Esophagus muscularis mucosa (tissue), 4 donors: ENCODE measurements at regions not wholly inside any gene's neighbourhood (a gene's known extent, or its start where the extent isn't known, plus 50 kb on each side); places are given as distances from the start of the nearest gene placed in this dataset.
A peak's percentile ranks its signal among the peaks of the same experiment; 100 is the strongest.
"Not testable (repeated sequence)": the region's sequence is repeated elsewhere in the genome, so short reads cannot be mapped to it uniquely, and the experiment has no call there.

Experiments
- DNase-seq: peaks from one replicate; pipeline ENCODE4 v3.0.0-alpha.2; 2017; ENCODE audit errors: extremely low spot score
- H3K27ac ChIP-seq, 4 donors: fragments of 200-600 bp; sonication (generic); replicated peaks in 1 of 4; 1 replicate in 3 of 4; 2 replicates in 1 of 4; pipeline ENCODE4 v1.5.1; 2016 to 2019; ENCODE audit warnings: mild to moderate bottlenecking in 1 of 4
- H3K27me3 ChIP-seq, 4 donors: fragments of 200-600 bp; sonication (generic); one replicate each; pipeline versions ENCODE4 v1.5.1 to v1.6.0; 2016 to 2019
- H3K36me3 ChIP-seq, 4 donors: fragments of 200-600 bp; sonication (generic); one replicate each; pipeline ENCODE4 v1.5.1; 2016 to 2019
- H3K4me1 ChIP-seq, 4 donors: fragments of 200-600 bp; sonication (generic); one replicate each; pipeline ENCODE4 v1.5.1; 2016 to 2019
- H3K4me3 ChIP-seq, 4 donors: fragments of 200-600 bp; sonication (generic); 1 replicate in 2 of 4; 2 replicates in 2 of 4; pipeline ENCODE4 v1.5.1; 2016 to 2019; ENCODE audit warnings: mild to moderate bottlenecking in 4 of 4, moderate library complexity in 1 of 4
- H3K9me3 ChIP-seq, 4 donors: fragments of 200-600 bp; sonication (generic); 1 replicate in 3 of 4; 2 replicates in 1 of 4; pipeline ENCODE4 v1.5.1; 2016 to 2019
- EP300 ChIP-seq: sonication (generic); formaldehyde crosslinking; IDR thresholded peaks from one replicate; pipeline ENCODE4 v1.6.1; 2017; ENCODE audit warnings: antibody characterized with exemption
- POLR2A ChIP-seq: fragments of 450-650 bp; IDR thresholded peaks from one replicate; pipeline ENCODE4 v1.6.1; 2017; ENCODE audit warnings: antibody characterized with exemption, moderate library complexity, mild to moderate bottlenecking, low read depth
- POLR2AphosphoS5 ChIP-seq, 2 donors: sonication (generic); formaldehyde crosslinking; IDR thresholded peaks; one replicate each; pipeline ENCODE4 v1.6.1; 2017; ENCODE audit warnings: antibody characterized with exemption in 2 of 2
- WGBS: methylation state at CpG from one replicate; pipeline ENCODE4 v1.1.5; 2018; 5-methylcytosine and 5-hydroxymethylcytosine counted together
- intact Hi-C: fragments of 100-400 bp; cut with DNase I; formaldehyde crosslinking; loops from one replicate; pipeline ENCODE4 v1.15.1; 2023
- TF ChIP-seq, protein P1 (sequence below), 3 experiments: fragments of 200-600 bp in 2 of 3; fragments of 450-650 bp in 1 of 3; sonication (generic) in 2 of 3; IDR thresholded peaks; one replicate each; pipeline ENCODE4 v1.5.1; 2017 to 2019; ENCODE audit warnings: antibody characterized with exemption in 3 of 3, mild to moderate bottlenecking in 2 of 3, moderate library complexity in 1 of 3

DNA sequence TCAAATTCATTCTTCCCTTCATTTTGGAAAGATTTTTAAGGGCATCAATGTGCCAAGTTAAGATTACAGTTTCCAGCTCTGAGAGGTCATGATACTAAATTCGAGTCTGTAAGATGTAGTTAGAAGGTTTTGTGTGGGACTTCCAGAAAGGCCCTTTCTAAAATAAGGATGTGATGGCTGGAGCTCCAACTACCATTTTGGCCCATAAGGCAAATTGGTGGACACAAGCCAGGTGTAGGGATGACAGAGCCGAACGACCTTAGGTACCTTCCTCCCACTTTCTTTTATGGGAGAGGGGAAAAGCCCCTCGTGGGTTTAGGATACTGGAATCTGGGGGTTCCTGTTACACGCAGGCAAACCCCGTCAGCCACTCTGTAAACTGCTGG is 54.3 kb upstream of the PTPDC1 start:
- Histone ChIP-seq H3K27me3 (no peaks in the 10 kb centered on the region), H3K4me1 (peaks cover 6 to 29% (median 27%) of the 10 kb centered on the region in 4 donors), H3K4me3 (peak overlapping the region; percentile 80 to 98 (median 88)), H3K36me3 (no peaks in the 10 kb centered on the region), H3K9me3 (no peaks in the 10 kb centered on the region), H3K27ac (peak overlapping the region; percentile 84 to 92 (median 90))
- 41% methylated on average over 4 of the region's 6 CpGs for WGBS
- DNase-seq = no peak
- intact Hi-C loops = no loop called here
- TF ChIP-seq EP300 (no peak), POLR2AphosphoS5 (IDR thresholded peaks at IDR 0.05) (no peak), POLR2A (no peak)
- TF ChIP-seq, protein P1, sequence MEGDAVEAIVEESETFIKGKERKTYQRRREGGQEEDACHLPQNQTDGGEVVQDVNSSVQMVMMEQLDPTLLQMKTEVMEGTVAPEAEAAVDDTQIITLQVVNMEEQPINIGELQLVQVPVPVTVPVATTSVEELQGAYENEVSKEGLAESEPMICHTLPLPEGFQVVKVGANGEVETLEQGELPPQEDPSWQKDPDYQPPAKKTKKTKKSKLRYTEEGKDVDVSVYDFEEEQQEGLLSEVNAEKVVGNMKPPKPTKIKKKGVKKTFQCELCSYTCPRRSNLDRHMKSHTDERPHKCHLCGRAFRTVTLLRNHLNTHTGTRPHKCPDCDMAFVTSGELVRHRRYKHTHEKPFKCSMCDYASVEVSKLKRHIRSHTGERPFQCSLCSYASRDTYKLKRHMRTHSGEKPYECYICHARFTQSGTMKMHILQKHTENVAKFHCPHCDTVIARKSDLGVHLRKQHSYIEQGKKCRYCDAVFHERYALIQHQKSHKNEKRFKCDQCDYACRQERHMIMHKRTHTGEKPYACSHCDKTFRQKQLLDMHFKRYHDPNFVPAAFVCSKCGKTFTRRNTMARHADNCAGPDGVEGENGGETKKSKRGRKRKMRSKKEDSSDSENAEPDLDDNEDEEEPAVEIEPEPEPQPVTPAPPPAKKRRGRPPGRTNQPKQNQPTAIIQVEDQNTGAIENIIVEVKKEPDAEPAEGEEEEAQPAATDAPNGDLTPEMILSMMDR (IDR thresholded peaks at IDR 0.05) = no peak

GRCh38 chr9:94026816-94027215 is 57.4 kb upstream of the PTPDC1 start:
- Histone ChIP-seq H3K9me3 (no peaks in the 10 kb centered on the region), H3K27ac (no peak overlapping the region), H3K36me3 (no peaks in the 10 kb centered on the region), H3K4me3 (no peak overlapping the region), H3K27me3 (no peaks in the 10 kb centered on the region), H3K4me1 (peaks cover 0 to 15% (median 14%) of the 10 kb centered on the region in 4 donors)
- intact Hi-C loops = no loop called here
- DNase-seq = no peak
- TF ChIP-seq, protein P1 (IDR thresholded peaks at IDR 0.05) = no peak
- no peak for TF ChIP-seq EP300
- TF ChIP-seq POLR2AphosphoS5 (IDR thresholded peaks at IDR 0.05) = no peak
- no peak for TF ChIP-seq POLR2A

DNA sequence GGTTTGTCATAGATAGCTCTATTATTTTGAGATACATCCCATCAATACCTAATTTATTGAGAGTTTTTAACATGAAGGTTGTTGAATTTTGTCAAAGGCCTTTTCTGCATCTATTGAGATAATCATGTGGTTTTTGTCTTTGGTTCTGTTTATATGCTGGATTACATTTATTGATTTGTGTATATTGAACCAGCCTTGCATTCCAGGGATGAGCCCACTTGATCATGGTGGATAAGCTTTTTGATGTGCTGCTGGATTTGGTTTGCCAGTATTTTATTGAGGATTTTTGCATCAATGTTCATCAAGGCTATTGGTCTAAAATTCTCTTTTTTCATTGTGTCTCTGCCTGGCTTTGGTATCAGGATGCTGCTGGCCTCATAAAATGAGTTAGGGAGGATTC is 61.8 kb upstream of the PTPDC1 start:
- H3K27me3 ChIP-seq, H3K9me3 ChIP-seq, H3K4me3 ChIP-seq, H3K36me3 ChIP-seq, H3K27ac ChIP-seq, intact Hi-C loops, DNase-seq: not testable (repeated sequence)
- H3K4me1 ChIP-seq = peaks cover 0 to 22% (median 20%) of the 10 kb centered on the region in 4 donors

DNA sequence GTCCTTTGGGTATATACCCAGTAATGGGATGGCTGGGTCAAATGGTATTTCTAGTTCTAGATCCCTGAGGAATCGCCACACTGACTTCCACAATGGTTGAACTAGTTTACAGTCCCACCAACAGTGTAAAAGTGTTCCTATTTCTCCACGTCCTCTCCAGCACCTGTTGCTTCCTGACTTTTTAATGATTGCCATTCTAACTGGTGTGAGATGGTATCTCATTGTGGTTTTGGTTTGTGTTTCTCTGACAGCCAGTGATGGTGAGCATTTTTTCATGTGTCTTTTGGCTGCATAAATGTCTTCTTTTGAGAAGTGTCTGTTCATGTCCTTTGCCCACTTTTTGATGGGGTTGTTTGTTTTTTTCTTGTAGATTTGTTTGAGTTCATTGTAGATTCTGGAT is 63.4 kb upstream of the PTPDC1 start:
- H3K4me1 ChIP-seq = peaks cover 0 to 26% (median 24%) of the 10 kb centered on the region in 4 donors
- H3K27me3 ChIP-seq = not testable (repeated sequence)

DNA sequence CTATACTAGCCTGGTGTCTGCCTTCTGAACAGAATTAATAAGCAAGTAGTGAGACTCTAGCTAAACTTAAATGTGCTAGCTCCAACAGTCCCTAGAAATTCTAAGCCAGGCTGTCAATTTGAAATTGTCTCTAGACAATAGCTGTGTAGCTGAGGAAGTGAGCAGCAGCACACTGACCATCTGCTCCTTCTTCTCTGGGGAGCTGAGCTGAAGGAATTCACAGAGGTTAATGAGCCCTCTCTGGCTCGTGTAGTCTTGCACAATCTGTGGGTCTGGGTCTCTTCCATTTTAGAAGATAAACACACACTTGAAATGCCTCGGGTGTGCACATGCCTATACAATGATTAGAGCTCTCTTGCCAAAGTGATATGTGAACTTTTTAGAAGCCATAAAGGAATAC is 63.5 kb upstream of the BARX1 start:
- peak overlapping the region; percentile 62 to 75 (median 71) for H3K27ac ChIP-seq
- intact Hi-C loops = loop anchor here (5.0 kb wide), 1 partner anchor 194 kb away; no protein-coding TSS in a partner anchor
- H3K4me3 ChIP-seq = no peak overlapping the region
- H3K9me3 ChIP-seq = no peaks in the 10 kb centered on the region
- TF ChIP-seq POLR2AphosphoS5 (IDR thresholded peaks at IDR 0.05) (no peak), EP300 (no peak), POLR2A (no peak)
- TF ChIP-seq, protein P1 (IDR thresholded peaks at IDR 0.05) = no peak
- peak; percentile 60 for DNase-seq
- H3K4me1 ChIP-seq = peaks cover 0 to 26% (median 24%) of the 10 kb centered on the region in 4 donors
- H3K27me3 ChIP-seq = no peaks in the 10 kb centered on the region
- 14% methylated on average over 2 of the region's 2 CpGs for WGBS
- H3K36me3 ChIP-seq = no peaks in the 10 kb centered on the region

More for the DNA sequence above, 63.4 kb upstream of the PTPDC1 start:
- H3K27ac ChIP-seq, DNase-seq, H3K36me3 ChIP-seq, intact Hi-C loops, H3K9me3 ChIP-seq, H3K4me3 ChIP-seq: not testable (repeated sequence)
- WGBS = 83% methylated on average over 1 of the region's 2 CpGs

- H3K9me3 ChIP-seq = no peaks in the 10 kb centered on the region
- intact Hi-C loops = loop anchor here (5.0 kb wide), 1 partner anchor 194 kb away; no protein-coding TSS in a partner anchor
- TF ChIP-seq, protein P1 (IDR thresholded peaks at IDR 0.05) = no peak
- peak; percentile 19 to 48 for TF ChIP-seq POLR2AphosphoS5 (IDR thresholded peaks at IDR 0.05)
- 31% methylated on average over 3 of the region's 3 CpGs for WGBS
- peak; percentile 85 for DNase-seq
- H3K27ac ChIP-seq = peak overlapping the region; percentile 62 to 75 (median 71)
- no peaks in the 10 kb centered on the region for H3K27me3 ChIP-seq
- H3K4me1 ChIP-seq = peaks cover 0 to 26% (median 24%) of the 10 kb centered on the region in 4 donors
- H3K36me3 ChIP-seq = no peaks in the 10 kb centered on the region
- H3K4me3 ChIP-seq = no peak overlapping the region
Observed at GRCh38 chr9:94017939-94018531, 62.9 kb upstream of the BARX1 start.
